ENCODE measurements at regions not wholly inside any gene's neighbourhood (a gene's known extent, or its start where the extent isn't known, plus 50 kb on each side); places are given as distances from the start of the nearest gene placed in this dataset.

DNA sequence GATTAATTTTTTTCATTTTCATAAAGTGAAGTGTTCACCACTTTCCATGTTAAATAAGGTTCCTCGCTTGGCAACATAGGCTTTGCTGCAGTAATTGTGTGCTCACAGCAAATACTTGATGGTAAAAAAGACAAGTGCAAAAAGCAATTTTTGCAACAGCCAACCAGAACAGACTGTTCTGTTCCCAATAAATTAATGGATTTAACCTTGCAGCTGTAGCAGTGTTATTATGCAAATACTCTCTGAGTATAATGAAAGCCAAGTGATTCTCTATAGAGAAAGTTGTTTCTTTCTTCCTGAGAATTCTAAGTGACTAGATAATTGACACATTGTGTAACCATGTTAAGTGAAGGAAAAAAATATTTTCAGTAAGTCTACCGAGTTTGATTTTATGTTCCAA lies 183.7 kb upstream of the NAALADL2 start:
- no peak for FAIRE-seq

DNA sequence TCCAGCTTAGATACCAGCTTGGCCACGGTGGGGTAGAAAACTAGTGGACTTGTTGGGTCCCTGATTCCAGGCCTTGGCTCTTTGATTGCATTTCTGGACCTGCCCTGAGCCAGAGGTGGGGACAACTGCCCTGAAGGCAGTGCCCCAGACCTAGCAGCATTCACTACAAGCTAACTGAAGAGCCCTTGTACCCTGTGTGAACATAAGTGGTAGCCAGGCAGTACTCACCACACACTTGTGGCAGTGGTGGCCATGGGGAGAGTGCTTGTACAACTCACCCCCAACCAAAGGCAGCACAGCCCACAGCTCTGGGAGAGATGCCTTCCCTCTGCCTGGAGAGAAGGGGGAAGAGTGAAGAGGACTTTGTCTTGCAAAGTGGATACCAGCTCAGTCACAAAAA lies 177.3 kb upstream of the NAALADL2 start:
- FAIRE-seq, result no peak

DNA sequence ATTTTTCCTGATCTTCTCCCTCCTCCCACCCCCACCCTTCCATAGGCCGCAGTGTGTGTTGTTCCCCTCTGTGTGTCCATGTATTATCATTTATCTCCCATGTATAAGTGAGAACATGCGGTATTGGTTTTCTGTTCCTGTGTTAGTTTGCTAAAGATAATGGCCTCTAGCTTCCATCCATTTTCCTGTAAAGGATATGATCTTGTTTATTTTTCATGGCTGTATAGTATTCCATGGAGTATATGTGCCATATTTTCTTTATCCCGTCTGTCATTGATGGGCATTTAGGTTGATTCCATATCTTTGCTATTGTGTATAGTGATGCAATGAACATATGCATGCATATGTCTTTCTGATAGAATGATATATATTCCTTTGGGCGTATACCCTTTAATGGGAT lies 173.3 kb upstream of the NAALADL2 start:
- FAIRE-seq, result no peak

DNA sequence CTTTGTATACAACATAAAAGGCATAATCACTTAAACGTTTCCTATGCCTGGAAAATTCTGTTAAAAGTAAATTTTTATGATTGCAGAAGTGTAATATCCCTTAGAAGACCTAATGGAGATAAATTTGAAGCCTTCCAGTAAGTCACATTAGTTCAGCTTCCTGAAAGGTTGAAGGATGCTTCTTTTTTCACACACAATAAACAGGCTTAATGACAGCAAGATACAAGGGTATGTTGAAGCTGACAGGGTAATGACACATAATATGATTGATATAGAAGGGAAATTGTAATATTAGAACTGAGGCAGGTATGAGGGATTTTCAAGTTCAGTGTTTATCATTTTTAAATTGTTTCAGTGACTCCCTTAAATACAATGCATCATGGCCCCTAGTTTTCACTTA lies 161.8 kb upstream of the NAALADL2 start:
- no peak for FAIRE-seq

DNA sequence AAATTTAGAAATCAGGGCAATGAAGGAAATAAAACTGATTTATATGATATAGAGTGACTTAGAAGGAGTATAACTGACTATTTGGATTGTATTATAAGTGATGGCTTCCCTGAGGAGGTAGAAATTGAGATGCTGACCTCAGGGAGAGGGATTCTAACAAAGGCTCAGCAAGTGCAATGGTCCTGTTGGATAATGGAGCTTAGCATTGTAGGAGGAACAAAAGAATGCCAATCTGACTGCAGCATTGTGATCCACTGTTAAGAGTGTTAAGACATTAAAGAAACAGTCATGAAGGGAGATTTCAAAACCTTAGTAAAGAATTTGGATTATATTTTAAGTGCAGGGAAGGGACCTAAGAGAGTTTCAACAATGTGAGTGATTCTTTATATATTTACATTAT lies 158.4 kb upstream of the NAALADL2 start:
- no peak for FAIRE-seq

DNA sequence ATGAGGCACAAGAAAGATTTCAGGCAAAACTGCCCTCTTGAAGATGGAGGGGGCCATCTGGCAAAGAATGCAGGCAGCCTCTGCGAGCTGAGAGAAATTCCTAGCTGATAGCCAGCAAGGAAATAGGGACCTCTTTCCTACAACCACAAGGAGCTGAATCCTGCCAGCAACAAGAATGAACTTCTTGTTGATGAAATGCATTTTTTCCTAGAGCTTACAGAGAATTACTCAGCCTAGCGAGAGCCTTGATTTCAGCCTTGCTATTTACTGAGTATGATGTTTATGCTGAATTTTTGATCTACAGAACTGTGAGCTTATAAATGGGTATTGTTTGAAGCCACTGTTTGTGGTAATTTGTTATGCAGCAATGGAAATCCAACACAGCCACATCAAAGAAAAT lies 148.5 kb upstream of the NAALADL2 start:
- FAIRE-seq, result no peak

DNA sequence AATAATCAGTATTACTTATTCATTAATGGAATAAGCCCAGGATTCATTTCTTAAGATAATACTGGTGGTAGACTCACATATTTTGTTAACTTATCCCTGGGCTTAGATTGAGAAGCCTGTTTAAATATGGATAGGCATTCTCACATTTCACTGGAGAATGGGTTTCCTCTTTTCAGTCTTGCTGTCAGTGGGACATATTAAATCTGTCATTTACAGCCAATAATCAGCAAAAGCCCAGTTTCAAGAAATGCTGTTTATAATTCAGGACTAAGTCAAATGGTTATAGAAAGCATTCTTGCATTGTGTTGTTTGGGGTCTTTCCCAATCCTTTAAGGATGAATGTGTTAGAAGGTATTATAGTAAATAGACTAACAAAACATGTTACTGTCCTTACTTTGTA lies 143.7 kb upstream of the NAALADL2 start:
- FAIRE-seq, result no peak

DNA sequence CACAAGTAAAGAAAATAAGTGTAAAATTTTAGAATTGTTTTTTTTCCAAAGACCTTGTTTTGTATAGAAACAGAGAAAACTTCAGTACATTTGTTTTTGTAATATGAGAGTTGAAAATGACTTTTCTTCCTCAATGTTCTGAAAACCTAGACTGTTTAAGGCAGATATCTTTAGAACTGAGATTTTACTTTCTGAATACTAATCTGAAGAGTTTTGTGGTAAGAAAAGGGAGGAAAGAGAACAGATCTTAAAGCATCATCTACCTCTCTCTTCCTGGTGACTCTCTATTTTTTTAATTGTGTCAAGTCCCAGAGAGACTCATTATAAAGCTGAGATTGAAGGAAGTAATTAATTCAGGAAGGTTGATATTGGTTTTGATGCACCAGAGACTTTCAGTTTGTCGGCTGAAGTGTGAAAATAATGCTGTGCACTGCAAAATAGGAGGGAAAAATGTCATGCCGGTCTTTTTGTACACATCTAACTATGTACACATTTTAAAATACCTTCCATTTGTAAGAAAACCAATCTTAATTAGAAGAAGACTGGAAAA lies 142.1 kb upstream of the NAALADL2 start:
- no peak for FAIRE-seq

DNA sequence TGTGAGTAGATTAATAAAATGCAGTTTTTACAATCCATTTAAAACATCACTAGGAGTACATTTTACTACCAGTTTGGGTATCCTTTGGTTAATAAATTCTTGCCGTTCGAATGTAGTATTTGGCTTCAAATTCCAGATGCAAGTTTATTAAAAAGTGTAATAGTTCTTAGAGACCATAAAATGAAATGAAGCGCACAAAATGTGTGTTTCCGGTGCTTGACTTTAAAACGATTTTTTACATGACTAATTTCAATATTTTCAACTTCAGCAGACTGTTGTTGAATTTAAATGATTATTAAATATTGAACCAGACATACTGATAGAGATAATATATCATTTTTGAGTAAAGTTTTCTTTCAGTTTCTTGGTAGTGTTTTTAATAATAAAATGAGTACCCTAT lies 138.4 kb upstream of the NAALADL2 start:
- FAIRE-seq, result no peak

DNA sequence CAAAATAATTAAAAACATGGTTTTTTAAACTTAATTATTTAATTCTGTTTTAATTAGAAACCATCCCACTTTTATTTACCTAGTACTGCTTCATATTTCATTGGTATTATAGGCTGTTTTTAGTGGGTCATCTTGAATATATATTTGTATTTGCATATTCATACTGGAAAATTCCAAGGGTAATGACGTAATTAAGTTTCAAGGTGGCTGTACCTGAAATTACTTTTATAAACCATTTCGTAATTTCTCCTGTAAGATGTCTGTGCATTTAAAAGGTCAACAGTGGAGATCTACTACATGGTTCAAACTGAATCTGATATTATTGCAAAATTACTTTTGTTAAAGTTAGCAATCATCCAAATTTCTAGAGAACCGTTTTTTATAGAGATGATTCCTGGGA lies 133.8 kb upstream of the NAALADL2 start:
- peak; percentile 3 for FAIRE-seq

DNA sequence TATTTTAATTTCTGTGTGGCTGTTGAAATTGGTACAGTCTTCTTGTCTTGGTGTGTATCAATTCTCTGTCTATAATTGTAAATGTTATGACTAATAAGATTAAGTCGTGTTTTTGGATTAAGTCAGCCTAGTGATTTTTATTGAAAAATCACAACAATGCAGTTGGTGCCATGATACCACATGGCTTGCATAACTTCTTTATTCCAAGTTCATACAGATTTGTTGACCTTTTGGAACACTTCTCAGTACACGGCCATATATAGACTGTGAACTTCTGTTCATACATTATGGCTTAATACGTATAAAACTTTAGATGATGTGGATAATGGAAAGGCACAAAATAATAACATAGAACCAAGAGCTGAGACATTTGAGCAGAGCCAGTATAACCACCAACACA lies 121.2 kb upstream of the NAALADL2 start:
- no peak for FAIRE-seq

DNA sequence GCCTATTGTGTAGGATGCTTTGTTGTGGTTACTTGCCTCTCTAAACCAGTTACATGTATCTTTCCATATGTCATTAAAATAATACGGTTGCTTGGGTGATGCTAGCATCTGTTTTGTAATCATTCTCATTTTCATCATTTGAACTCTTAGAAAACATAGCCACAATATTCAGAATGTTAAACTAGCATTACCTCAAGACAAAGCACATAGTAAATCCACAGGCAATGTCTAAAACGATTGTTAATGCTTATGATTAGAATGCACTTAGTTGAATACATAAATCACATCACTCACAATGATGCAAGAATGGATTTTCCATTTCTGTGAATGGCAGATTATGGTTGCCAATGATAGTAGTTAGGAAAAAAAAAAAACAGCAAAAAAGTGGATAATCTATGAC lies 110.0 kb upstream of the NAALADL2 start:
- no peak for FAIRE-seq

DNA sequence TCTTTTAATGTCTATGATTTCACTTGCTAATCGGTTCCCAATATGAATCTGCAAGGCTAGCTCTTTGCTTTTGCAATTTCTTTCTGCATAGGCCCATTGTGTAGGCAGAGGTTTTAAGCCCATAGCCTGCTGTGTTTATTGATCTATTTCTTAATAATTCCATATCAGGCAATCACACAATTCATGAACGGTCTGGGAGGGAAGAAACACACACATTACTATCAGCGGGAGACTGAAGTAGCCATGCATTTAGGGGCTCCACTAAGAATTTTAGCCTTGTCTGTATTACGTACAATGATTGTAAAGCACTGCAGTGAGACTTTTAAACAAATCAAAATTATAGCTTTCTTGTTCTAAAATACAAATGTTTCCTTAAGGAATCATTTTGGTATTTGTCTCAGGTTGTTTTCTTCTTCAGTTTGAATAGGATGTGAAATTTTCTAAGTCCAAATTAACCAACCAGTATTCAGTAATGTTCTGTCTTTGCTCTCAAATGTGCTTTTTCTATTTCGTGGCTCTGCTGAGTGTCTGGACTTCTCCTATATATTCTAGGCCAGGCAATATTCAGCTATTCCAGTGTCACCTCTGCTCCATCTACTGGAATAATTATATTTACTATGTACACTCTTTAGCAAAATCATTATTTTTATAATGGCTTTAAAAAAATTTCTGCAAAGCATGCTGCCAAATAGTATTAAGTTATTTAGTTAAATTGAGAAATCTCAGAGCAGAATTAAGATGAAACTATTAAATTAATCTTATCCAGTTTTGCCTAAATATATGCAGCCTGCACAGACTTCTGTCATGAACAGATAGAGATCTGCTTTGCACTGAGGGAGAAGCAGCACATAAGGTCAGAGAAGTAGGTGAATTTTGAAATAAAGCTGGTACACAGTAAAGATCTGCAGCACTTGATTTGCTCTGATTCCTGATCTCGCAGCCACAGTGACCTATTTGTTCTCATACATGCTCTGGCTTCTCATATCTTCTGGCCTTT lies 103.0 kb upstream of the NAALADL2 start:
- no peak for FAIRE-seq

DNA sequence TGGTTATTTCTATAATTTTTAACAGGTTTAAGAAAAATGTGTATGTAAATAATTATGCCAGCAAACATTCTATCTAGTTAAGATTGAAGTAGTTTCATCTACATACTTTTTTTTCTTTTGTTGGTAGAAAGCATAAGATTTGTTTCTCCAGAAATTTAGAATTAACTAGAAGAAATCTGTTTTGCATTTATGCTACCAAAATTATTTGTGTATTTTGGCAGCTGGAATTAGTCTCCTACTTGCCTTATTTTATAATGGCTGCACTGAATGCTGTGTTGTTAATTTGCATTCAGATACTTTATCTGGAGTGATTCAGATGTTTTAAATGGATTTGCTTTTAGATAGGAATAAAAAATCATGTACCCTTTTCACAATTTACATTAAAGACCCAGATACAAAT lies 100.2 kb upstream of the NAALADL2 start:
- FAIRE-seq, result peak; percentile 43

DNA sequence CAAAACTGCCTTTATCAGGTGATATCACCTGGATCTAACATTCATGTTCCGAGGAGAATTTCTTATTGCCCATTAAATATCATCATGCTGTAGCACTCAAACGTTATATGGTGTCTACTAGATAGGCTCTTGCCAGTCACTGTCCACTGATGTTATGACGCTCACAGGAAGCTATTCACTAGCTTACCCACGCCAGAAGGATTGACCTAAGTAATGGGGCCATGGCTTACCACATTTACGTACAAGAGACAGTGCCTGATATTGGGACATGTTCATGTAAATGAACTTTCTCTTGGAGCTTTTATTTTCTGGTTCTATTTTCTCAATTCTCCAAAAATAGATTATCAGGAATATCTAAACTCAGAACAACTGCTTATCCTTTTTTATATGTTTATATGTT lies 91.7 kb upstream of the NAALADL2 start:
- FAIRE-seq, result no peak

DNA sequence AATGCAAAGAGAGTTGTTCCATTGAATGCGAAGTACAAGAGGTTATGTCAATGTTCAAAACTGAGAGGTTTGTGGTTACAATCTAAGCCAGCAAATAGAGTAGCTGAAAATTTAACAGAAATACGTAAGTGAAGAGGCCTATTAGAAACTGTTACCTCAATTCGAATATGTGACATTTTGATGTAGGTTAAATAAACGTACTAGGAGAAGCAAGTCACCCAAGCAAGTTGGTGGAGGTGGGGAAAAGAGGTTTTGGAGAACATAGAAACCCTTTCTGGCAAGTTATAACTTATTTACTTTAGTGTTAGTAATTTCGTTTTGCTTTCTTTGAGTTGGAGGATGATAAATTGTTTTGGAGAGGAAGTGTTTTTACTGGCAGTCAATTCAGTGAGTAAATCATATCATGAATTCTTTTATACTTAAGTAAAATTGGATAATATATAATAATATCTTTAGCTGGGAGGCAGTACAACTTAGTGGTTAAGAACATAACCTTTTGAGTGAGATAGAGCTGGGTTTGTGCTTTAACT lies 91.2 kb upstream of the NAALADL2 start:
- FAIRE-seq, result no peak

DNA sequence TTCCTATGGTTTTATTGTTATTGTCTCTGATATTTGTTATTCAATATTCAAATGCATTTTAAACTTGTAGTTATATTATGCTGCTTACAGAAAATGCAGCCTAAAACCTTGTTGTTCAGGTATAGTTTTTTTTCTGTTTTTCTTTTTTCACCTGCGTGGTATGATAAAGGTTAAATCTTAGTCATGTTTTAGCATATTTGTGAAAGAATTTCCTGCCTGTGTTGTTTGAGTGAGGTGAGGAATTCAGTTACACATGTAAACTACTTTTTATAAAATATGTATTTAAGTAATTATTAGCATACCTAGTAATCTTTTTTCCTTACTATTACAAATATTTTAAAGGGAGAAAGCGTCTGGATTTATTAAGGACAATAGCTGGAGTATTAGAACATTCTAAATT lies 90.0 kb upstream of the NAALADL2 start:
- FAIRE-seq, result no peak

DNA sequence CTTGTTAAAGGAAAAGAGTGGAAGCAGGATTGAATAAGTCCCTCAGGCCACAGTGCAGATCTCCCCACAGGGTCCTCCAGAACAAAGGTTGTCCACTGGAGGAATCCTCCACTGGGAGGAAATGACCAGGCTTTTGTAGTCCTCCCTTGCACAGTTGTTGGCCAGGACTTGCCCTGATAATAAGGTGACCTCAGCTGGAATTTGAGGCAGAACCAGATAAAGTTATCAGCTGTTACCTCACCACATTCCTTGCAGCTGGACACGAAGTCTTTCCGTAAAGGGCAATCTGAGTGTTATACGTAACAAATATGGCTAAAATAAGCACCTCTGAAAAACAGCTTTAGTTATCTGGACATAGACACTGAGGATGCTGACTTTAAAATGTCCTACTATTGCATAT lies 83.5 kb upstream of the NAALADL2 start:
- no peak for FAIRE-seq

DNA sequence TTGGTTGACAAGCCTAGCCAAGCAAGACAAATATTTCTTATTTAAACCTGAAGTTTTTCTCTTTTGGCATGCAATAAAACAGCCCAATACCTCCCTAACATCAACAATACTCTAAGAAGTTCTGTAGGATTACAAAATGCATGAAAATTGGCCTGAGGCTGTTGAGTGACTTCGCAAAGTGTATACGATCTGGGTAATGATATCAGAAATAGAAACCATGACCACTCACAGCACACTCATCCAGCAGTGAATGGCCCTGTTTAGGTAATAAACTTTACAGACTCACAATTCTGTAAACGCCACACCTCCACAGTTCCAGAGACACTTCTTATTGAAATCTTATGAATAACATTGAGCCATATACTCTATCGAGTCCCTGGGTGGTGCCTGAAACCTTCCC lies 83.0 kb upstream of the NAALADL2 start:
- FAIRE-seq, result no peak

DNA sequence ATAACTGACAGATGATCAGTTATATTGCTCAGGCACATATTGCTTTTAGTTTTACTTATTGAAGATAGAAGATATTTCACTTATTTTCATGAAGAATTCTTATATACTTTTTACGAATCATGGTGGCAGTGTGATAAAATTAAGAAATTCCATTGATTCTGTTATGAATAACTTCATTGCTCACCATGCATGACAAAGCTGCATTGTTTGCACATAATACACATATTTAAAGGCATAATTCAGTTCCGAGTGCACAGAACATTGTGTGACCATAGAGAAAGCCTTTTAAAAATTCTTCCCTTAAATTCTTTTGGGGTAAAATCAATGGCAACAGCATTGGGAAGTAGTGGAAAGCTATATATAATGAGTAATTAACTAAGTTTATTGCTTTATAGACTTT lies 82.5 kb upstream of the NAALADL2 start:
- FAIRE-seq, result no peak

DNA sequence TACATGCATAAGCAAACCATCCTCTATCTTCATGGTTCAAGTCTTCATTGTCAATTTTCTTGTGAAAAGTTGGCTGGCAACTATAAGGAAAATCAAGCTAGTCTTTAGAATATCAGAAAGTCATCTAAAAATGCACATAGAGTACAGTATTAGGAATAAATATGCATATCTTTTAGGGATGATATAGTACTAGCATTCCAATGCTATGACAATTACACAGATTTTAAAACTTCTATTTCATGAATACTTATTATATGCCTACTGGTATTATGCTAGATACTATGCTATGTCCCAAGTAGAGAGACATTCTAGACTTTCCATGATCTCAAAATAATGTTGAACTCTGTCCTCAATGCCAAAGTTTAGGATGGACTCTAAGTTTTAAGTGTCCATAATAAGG lies 81.3 kb upstream of the NAALADL2 start:
- FAIRE-seq, result no peak

DNA sequence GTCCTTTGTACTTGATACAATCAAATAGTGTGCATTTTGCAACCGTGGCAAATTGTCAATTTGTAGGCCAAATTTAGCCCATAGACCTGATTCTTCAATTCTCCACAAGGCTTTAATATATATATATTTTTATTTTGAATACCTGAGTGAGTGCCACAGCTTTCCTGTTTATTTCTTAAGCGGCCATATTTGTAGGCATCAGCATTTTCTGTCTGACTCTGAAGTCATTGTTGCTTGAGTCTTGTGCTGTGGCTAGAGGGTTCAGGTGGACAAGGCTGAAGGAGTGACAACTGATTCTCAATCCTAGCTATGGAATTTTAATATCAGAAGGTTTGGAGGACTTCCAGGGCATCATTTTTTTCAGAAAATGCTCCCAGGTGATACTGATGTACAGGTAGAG lies 75.6 kb upstream of the NAALADL2 start:
- no peak for FAIRE-seq

DNA sequence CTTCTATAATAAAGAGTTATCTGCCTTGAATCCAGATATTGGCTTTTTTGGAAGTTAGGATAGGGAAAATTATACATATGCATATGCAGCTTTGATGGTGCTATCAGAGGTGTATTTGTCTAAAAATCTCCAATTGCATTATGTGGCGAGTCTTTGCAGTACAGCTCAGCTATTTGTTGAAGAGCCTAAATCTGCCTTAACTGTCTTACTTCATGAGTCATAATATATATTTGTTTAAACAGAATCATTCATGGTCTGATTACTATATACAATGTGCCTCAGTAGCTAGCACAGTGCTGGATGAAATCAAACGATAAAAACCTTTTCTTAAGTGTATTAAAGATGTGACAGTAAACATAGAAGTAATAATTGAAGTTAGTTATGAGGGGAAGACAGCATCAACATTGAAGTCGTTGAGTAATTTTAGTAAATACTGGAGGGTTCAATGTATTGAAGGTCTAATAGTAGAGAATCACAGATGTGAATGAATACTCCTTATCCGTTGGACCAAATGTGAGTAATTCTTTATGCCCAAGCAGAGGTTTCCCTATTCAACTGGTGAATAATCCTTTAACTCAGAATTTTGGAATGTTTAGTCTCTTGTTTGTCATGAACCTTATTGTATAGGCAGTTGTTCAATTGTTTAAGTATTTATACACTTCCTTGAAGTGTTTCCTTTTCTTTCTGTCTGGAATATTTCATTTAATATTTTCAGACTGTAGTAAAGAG lies 74.8 kb upstream of the NAALADL2 start:
- FAIRE-seq, result no peak

DNA sequence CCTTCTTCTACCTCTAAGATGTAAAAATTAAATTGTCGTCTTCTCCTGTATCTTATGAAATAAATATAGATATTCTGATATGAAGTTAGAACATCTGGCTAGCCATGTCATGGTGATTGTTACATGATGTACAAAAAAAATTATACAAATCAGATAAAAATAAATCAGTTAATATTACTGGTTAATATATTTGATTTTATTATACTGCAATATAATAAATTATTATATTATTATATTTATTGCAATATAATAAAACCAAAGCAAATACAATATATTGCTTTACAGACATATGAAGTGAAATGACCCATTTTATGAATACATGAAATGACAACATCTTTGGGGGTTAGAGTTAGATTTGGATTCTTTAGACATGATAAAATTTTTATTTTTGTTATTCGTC lies 72.3 kb upstream of the NAALADL2 start:
- FAIRE-seq, result peak; percentile 91

Measured in A204.1 (cell line).